ENCODE measurements at regions not wholly inside any gene's neighbourhood (a gene's known extent, or its start where the extent isn't known, plus 50 kb on each side); places are given as distances from the start of the nearest gene placed in this dataset.

DNA sequence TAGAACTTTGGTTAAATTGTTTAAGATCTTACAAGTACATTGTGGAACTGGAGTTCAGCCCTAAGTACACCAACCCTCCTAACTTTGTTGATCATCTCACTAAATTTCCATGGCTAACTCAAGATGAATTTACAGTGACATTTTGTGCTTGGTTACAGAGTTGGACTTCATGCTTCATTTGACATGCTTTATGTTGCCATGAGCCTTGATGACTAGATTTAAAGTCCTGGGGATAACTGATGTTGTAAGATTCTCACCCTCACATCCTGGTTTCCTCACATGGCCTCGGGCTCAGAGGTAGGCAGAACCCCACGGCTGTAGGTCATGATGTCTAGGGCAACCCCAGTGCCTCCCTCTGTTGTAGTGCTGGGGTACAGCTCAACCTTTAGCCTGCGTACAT, 397.2 kb upstream of the IGFBP3 start:
- Mint-ChIP-seq H3K4me3 (no peak overlapping the region), H3K36me3 (no peaks in the 10 kb centered on the region), H3K9me3 (no peaks in the 10 kb centered on the region), H3K4me1 (no peaks in the 10 kb centered on the region), H3K27ac (no peak overlapping the region), H3K27me3 (ENCODE audit: low read depth) (no peaks in the 10 kb centered on the region)
- DNase-seq (ENCODE audit: low spot score), result no peak
- ChIA-PET CTCF (no interaction called here), POLR2A (no interaction called here)
- ATAC-seq, result no peak
- TF ChIP-seq OVOL2 (CRISPR knock-in tag; IDR thresholded peaks at IDR 0.05; ENCODE audit: borderline replicate concordance) (no peak), CREM (CRISPR knock-in tag; IDR thresholded peaks at IDR 0.05) (no peak)

DNA sequence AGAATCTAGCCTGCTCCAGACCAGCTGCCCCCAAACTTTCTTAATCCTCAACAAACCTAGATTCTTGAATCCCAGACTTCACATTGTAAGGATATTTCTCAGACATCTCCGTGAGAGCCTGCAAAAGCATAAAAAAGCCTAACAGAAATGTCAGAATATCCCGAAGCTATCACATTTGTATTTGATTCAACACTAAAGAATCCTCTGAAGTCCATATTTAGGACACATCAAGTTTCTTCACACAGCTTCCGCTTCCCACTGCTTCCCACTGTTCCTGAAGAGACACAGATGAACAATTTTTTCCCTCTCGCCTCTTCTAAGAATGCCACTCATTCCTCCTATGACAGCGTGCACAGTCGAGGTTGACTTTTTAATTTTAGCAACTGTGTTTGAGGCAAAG, 396.2 kb upstream of the IGFBP3 start:
- no peaks in the 10 kb centered on the region for H3K9me3 Mint-ChIP-seq
- H3K36me3 Mint-ChIP-seq, result no peaks in the 10 kb centered on the region

More for the DNA sequence above, 396.2 kb upstream of the IGFBP3 start:
- DNase-seq (ENCODE audit: low spot score) (no peak), ATAC-seq (no peak)
- Mint-ChIP-seq H3K27ac (no peak overlapping the region), H3K4me3 (no peak overlapping the region), H3K4me1 (no peaks in the 10 kb centered on the region), H3K27me3 (ENCODE audit: low read depth) (no peaks in the 10 kb centered on the region)
- CTCF ChIA-PET, result no interaction called here
- TF ChIP-seq ZNF232 (CRISPR knock-in tag; IDR thresholded peaks at IDR 0.05) (no peak), NFE2L1 (CRISPR knock-in tag; IDR thresholded peaks at IDR 0.05) (no peak), HMGA2 (CRISPR knock-in tag; IDR thresholded peaks at IDR 0.05) (no peak), ZNF671 (CRISPR knock-in tag; IDR thresholded peaks at IDR 0.05) (no peak), ZNF138 (CRISPR knock-in tag; conservative IDR thresholded peaks at IDR 0.05) (no peak), RORB (CRISPR knock-in tag; IDR thresholded peaks at IDR 0.05) (no peak), RELA (CRISPR knock-in tag; IDR thresholded peaks at IDR 0.05; ENCODE audit: borderline replicate concordance) (no peak), ZNF317 (CRISPR knock-in tag; IDR thresholded peaks at IDR 0.05; ENCODE audit: borderline replicate concordance, low read depth) (no peak), ESRRA (CRISPR knock-in tag; IDR thresholded peaks at IDR 0.05; ENCODE audit: borderline replicate concordance) (no peak), GTF2I (CRISPR knock-in tag; conservative IDR thresholded peaks at IDR 0.05) (no peak)
- TF ChIP-seq, protein P1, sequence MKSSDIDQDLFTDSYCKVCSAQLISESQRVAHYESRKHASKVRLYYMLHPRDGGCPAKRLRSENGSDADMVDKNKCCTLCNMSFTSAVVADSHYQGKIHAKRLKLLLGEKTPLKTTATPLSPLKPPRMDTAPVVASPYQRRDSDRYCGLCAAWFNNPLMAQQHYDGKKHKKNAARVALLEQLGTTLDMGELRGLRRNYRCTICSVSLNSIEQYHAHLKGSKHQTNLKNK (CRISPR knock-in tag; IDR thresholded peaks at IDR 0.05), result no peak
- TF ChIP-seq, protein P2, sequence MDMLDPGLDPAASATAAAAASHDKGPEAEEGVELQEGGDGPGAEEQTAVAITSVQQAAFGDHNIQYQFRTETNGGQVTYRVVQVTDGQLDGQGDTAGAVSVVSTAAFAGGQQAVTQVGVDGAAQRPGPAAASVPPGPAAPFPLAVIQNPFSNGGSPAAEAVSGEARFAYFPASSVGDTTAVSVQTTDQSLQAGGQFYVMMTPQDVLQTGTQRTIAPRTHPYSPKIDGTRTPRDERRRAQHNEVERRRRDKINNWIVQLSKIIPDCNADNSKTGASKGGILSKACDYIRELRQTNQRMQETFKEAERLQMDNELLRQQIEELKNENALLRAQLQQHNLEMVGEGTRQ (CRISPR knock-in tag; IDR thresholded peaks at IDR 0.05), result no peak
- TF ChIP-seq, protein P3, sequence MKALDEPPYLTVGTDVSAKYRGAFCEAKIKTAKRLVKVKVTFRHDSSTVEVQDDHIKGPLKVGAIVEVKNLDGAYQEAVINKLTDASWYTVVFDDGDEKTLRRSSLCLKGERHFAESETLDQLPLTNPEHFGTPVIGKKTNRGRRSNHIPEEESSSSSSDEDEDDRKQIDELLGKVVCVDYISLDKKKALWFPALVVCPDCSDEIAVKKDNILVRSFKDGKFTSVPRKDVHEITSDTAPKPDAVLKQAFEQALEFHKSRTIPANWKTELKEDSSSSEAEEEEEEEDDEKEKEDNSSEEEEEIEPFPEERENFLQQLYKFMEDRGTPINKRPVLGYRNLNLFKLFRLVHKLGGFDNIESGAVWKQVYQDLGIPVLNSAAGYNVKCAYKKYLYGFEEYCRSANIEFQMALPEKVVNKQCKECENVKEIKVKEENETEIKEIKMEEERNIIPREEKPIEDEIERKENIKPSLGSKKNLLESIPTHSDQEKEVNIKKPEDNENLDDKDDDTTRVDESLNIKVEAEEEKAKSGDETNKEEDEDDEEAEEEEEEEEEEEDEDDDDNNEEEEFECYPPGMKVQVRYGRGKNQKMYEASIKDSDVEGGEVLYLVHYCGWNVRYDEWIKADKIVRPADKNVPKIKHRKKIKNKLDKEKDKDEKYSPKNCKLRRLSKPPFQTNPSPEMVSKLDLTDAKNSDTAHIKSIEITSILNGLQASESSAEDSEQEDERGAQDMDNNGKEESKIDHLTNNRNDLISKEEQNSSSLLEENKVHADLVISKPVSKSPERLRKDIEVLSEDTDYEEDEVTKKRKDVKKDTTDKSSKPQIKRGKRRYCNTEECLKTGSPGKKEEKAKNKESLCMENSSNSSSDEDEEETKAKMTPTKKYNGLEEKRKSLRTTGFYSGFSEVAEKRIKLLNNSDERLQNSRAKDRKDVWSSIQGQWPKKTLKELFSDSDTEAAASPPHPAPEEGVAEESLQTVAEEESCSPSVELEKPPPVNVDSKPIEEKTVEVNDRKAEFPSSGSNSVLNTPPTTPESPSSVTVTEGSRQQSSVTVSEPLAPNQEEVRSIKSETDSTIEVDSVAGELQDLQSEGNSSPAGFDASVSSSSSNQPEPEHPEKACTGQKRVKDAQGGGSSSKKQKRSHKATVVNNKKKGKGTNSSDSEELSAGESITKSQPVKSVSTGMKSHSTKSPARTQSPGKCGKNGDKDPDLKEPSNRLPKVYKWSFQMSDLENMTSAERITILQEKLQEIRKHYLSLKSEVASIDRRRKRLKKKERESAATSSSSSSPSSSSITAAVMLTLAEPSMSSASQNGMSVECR (CRISPR knock-in tag; IDR thresholded peaks at IDR 0.05; ENCODE audit: borderline replicate concordance), result no peak
- TF ChIP-seq, protein P4, sequence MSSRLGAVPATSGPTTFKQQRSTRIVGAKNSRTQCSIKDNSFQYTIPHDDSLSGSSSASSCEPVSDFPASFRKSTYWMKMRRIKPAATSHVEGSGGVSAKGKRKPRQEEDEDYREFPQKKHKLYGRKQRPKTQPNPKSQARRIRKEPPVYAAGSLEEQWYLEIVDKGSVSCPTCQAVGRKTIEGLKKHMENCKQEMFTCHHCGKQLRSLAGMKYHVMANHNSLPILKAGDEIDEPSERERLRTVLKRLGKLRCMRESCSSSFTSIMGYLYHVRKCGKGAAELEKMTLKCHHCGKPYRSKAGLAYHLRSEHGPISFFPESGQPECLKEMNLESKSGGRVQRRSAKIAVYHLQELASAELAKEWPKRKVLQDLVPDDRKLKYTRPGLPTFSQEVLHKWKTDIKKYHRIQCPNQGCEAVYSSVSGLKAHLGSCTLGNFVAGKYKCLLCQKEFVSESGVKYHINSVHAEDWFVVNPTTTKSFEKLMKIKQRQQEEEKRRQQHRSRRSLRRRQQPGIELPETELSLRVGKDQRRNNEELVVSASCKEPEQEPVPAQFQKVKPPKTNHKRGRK (CRISPR knock-in tag; IDR thresholded peaks at IDR 0.05; ENCODE audit: borderline replicate concordance), result no peak
- TF ChIP-seq, protein P5, sequence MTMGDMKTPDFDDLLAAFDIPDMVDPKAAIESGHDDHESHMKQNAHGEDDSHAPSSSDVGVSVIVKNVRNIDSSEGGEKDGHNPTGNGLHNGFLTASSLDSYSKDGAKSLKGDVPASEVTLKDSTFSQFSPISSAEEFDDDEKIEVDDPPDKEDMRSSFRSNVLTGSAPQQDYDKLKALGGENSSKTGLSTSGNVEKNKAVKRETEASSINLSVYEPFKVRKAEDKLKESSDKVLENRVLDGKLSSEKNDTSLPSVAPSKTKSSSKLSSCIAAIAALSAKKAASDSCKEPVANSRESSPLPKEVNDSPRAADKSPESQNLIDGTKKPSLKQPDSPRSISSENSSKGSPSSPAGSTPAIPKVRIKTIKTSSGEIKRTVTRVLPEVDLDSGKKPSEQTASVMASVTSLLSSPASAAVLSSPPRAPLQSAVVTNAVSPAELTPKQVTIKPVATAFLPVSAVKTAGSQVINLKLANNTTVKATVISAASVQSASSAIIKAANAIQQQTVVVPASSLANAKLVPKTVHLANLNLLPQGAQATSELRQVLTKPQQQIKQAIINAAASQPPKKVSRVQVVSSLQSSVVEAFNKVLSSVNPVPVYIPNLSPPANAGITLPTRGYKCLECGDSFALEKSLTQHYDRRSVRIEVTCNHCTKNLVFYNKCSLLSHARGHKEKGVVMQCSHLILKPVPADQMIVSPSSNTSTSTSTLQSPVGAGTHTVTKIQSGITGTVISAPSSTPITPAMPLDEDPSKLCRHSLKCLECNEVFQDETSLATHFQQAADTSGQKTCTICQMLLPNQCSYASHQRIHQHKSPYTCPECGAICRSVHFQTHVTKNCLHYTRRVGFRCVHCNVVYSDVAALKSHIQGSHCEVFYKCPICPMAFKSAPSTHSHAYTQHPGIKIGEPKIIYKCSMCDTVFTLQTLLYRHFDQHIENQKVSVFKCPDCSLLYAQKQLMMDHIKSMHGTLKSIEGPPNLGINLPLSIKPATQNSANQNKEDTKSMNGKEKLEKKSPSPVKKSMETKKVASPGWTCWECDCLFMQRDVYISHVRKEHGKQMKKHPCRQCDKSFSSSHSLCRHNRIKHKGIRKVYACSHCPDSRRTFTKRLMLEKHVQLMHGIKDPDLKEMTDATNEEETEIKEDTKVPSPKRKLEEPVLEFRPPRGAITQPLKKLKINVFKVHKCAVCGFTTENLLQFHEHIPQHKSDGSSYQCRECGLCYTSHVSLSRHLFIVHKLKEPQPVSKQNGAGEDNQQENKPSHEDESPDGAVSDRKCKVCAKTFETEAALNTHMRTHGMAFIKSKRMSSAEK (CRISPR knock-in tag; IDR thresholded peaks at IDR 0.05; ENCODE audit: borderline replicate concordance), result no peak
- TF ChIP-seq, protein P6, sequence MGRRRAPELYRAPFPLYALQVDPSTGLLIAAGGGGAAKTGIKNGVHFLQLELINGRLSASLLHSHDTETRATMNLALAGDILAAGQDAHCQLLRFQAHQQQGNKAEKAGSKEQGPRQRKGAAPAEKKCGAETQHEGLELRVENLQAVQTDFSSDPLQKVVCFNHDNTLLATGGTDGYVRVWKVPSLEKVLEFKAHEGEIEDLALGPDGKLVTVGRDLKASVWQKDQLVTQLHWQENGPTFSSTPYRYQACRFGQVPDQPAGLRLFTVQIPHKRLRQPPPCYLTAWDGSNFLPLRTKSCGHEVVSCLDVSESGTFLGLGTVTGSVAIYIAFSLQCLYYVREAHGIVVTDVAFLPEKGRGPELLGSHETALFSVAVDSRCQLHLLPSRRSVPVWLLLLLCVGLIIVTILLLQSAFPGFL (CRISPR knock-in tag; IDR thresholded peaks at IDR 0.05; ENCODE audit: borderline replicate concordance), result no peak
- TF ChIP-seq, protein P7, sequence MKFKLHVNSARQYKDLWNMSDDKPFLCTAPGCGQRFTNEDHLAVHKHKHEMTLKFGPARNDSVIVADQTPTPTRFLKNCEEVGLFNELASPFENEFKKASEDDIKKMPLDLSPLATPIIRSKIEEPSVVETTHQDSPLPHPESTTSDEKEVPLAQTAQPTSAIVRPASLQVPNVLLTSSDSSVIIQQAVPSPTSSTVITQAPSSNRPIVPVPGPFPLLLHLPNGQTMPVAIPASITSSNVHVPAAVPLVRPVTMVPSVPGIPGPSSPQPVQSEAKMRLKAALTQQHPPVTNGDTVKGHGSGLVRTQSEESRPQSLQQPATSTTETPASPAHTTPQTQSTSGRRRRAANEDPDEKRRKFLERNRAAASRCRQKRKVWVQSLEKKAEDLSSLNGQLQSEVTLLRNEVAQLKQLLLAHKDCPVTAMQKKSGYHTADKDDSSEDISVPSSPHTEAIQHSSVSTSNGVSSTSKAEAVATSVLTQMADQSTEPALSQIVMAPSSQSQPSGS (CRISPR knock-in tag; IDR thresholded peaks at IDR 0.05; ENCODE audit: borderline replicate concordance, low read depth), result no peak
- TF ChIP-seq, protein P8, sequence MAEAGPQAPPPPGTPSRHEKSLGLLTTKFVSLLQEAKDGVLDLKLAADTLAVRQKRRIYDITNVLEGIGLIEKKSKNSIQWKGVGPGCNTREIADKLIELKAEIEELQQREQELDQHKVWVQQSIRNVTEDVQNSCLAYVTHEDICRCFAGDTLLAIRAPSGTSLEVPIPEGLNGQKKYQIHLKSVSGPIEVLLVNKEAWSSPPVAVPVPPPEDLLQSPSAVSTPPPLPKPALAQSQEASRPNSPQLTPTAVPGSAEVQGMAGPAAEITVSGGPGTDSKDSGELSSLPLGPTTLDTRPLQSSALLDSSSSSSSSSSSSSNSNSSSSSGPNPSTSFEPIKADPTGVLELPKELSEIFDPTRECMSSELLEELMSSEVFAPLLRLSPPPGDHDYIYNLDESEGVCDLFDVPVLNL (CRISPR knock-in tag; IDR thresholded peaks at IDR 0.05; ENCODE audit: borderline replicate concordance, low read depth), result no peak
- POLR2A ChIA-PET, result no interaction called here
